ENCODE measurements at regions not wholly inside any gene's neighbourhood (a gene's known extent, or its start where the extent isn't known, plus 50 kb on each side); places are given as distances from the start of the nearest gene placed in this dataset.

DNA sequence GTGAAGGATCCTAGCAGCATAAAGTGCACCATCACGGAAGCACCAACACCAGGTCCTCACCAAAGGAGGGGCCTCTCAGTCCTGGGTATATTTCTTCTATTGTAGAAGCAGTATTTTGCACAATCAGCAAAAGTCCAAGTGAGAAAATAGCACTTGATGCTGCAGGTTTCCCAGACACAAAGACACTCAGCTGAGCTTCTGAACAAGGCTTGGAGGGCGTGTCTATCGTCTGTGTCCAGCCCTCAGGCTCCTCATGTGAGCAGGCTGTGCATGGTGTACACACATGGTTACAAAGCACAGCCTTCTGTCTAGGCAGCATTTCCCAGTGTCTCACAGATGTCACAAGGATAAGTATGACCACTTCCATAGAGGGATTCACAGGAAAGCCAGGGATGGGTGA lies 98.3 kb upstream of the SPATA12 start:
- TF ChIP-seq, protein P1, sequence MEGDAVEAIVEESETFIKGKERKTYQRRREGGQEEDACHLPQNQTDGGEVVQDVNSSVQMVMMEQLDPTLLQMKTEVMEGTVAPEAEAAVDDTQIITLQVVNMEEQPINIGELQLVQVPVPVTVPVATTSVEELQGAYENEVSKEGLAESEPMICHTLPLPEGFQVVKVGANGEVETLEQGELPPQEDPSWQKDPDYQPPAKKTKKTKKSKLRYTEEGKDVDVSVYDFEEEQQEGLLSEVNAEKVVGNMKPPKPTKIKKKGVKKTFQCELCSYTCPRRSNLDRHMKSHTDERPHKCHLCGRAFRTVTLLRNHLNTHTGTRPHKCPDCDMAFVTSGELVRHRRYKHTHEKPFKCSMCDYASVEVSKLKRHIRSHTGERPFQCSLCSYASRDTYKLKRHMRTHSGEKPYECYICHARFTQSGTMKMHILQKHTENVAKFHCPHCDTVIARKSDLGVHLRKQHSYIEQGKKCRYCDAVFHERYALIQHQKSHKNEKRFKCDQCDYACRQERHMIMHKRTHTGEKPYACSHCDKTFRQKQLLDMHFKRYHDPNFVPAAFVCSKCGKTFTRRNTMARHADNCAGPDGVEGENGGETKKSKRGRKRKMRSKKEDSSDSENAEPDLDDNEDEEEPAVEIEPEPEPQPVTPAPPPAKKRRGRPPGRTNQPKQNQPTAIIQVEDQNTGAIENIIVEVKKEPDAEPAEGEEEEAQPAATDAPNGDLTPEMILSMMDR (conservative IDR thresholded peaks at IDR 0.05; ENCODE audit: low read depth) = no peak
- no peak overlapping the region for H3K27ac ChIP-seq
- ChIA-PET CTCF (no interaction called here), POLR2A (ENCODE audit: low non-redundant PET) (no interaction called here)
- no peak for DNase-seq (ENCODE audit: low spot score)

DNA sequence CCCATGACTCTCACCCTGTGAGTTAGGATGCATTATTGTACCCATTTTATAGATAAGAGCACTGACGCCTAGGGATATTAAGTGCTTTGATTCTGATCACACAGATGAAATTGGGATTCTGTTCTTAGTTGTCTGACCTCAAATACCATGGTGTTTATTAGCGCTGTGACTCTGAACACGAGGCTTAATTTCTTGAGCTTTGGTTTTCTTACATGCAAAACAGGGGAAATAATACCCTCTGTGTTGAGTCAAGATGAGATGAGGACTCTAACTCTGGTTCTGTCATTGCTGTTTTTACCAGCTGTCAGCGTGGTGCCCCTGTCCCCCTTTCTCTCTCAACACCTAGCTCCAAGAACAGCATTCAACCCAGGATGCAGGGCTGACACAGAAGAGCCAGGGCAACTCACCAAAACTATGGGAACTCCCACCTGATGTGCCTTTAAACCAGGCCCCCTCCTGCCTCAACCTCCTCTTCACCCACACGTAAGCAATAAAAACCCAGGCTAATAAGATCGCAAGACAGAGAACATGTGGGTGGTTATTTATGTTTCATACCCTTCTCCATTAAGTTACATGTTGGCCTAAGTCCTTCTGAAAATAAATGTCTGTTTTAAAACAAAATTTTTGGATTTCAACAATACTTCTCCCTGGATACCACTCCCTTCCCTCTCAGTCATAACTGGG lies 100.1 kb upstream of the SPATA12 start:
- no peak for DNase-seq (ENCODE audit: low spot score)
- ChIA-PET POLR2A (ENCODE audit: low non-redundant PET) (no interaction called here), CTCF (interaction anchor here (1.0 kb wide), 1 partner anchor 210 kb away, joined by 3 read pairs; no protein-coding TSS in a partner anchor)
- H3K27ac ChIP-seq = no peak overlapping the region
- TF ChIP-seq, protein P1 (conservative IDR thresholded peaks at IDR 0.05; ENCODE audit: low read depth) = no peak

DNA sequence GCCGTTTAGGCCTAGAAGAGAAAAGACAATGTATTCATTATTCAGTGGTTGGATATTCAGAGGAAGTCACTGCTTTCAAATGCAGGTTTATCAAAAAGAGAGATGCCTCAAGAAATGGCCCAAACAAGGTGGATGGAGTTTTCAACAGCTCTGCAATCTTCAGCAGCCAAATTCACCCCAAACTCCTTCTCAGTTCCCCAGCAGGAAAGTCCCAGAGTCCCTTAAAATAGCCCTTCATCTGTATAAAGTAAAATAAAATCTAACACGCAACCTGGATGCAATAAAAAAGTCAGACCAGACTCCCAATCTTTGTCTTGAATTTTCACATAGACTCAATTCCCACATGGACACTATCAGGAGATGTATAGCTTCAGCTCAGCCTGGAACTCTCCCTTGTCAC lies 101.6 kb upstream of the SPATA12 start:
- CTCF ChIA-PET = no interaction called here
- POLR2A ChIA-PET (ENCODE audit: low non-redundant PET) = no interaction called here
- TF ChIP-seq, protein P1 (conservative IDR thresholded peaks at IDR 0.05; ENCODE audit: low read depth) = no peak
- no peak for DNase-seq (ENCODE audit: low spot score)
- H3K27ac ChIP-seq = no peak overlapping the region

DNA sequence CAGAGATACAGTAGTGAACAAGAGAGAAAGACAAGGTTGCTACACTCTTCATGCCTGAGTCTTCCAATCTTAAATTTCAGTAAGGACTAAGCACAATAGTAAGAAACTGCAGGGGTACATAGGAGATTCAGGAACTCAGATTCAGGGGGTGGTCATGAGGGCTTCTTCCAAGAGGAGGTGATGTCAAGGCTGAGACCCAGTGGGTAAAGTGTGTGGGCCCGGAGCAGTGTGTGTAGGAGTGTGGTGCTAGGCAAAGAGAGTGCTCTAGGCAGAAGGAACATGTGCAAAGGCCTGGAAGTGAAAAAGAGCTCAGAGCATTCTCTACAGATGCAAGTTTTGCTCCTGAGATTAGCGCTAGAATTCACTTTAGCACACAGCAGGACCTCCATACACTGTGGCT lies 102.9 kb upstream of the SPATA12 start:
- H3K27ac ChIP-seq = no peak overlapping the region
- TF ChIP-seq, protein P1 (conservative IDR thresholded peaks at IDR 0.05; ENCODE audit: low read depth) = no peak
- no peak for DNase-seq (ENCODE audit: low spot score)
- CTCF ChIA-PET = interaction anchor here (0.5 kb wide), 1 partner anchor 323 kb away, joined by 9 read pairs; no protein-coding TSS in a partner anchor
- POLR2A ChIA-PET (ENCODE audit: low non-redundant PET) = no interaction called here

DNA sequence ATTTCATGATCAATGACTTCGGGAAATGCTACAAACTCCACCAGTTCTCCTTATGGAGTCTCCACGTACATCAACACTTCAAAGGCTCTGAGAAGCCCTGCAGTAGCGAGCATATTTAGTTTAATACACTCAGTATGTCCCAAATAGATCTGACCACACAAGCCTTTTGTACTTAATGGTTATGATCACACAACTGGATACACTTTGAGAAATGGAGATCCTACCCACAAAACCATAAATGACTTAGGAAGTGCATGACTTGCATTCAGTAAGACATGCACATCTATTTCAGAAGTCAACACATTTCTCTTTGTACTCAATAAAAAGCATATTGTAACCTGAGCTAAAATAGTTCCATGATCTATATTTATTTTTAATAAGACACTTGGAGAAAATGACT lies 103.6 kb upstream of the SPATA12 start:
- DNase-seq (ENCODE audit: low spot score) = no peak
- ChIA-PET POLR2A (ENCODE audit: low non-redundant PET) (no interaction called here), CTCF (no interaction called here)
- H3K27ac ChIP-seq = no peak overlapping the region
- TF ChIP-seq, protein P1 (conservative IDR thresholded peaks at IDR 0.05; ENCODE audit: low read depth) = no peak

DNA sequence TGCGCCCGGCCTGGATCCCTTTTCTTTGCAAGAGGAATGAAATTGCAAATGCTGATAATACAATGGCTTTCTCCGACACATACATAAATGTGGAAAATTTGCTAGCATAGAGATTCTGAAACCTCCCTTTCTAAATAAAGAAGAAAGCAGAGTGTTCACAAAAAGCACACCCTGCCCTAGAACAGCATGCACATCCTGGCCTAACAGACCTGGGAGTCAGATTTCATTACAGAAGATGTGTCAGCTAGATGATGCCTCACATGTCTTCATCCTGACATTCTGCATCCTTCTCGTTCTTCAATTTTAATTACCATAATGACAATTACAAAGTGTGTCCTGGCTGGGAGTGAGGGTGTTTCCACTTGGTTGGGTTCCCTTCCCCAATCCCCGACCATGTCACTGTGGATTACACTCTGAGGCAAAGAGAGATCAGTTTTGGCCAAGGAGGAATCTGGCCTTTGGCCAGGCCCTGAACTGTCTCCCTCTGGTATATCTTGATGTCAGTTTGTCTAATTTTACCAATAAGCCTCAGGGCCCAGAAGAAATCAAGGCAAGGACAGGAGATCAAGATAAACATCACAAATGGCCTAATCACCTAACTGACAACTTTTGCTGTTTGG lies 104.9 kb upstream of the SPATA12 start:
- H3K27ac ChIP-seq = no peak overlapping the region
- POLR2A ChIA-PET (ENCODE audit: low non-redundant PET) = no interaction called here
- CTCF ChIA-PET = no interaction called here
- DNase-seq (ENCODE audit: low spot score) = no peak
- TF ChIP-seq, protein P1 (conservative IDR thresholded peaks at IDR 0.05; ENCODE audit: low read depth) = no peak

Data from RWPE1 (cell line).